HCT116 (cell line): ENCODE measurements at regions not wholly inside any gene's neighbourhood (a gene's known extent, or its start where the extent isn't known, plus 50 kb on each side); places are given as distances from the start of the nearest gene placed in this dataset.

ENCODE experiments used
- ATAC-seq: fragments of 200-7000 bp; cut with Tn5 transposase; 2 replicates; pipeline ENCODE4 v1.9.1; 2020; ENCODE audit warnings: mild to moderate bottlenecking, moderate library complexity
- BruUV-seq: library from RNA; stranded (reverse); fragments of 400-500 nt; replicated peaks from 2 replicates; lab custom pipeline; 2021; lab: Mats Ljungman, UMichigan
- CTCF ChIA-PET: fragments of 300-600 bp; sonication (Branson Sonifier 250); formaldehyde crosslinking; loops from one replicate; lab custom pipeline; 2021; ENCODE audit warnings: antibody characterized with exemption; lab: Charles Lee
- POLR2A ChIA-PET: fragments of 300-600, 350-600 bp; sonication (Branson Sonifier 250); formaldehyde crosslinking; loops from one replicate; lab custom pipeline; 2021; ENCODE audit warnings: antibody characterized with exemption; lab: Charles Lee
- RAD21 ChIA-PET, 2 experiments: fragments of 300-600 bp; sonication (Branson Sonifier 250); formaldehyde crosslinking; loops; one replicate each; lab custom pipeline; 2023; ENCODE audit warnings: low total read pairs in 2 of 2; ENCODE audit not compliant: uncharacterized antibody in 2 of 2, unreplicated experiment in 2 of 2, low non-redundant PET in 1 of 2; lab: Charles Lee
- DNase-seq: peaks from one replicate; pipeline ENCODE4 v3.0.0-alpha.2; 2010; ENCODE audit warnings: low read depth, low spot score
- H2AFZ ChIP-seq: fragments of 200-600 bp; shearing (Covaris generic), sonication (generic); 2 replicates; pipeline ENCODE4 v1.6.1; 2017; ENCODE audit warnings: low read depth, mixed run types, mixed read lengths, antibody characterized with exemption, low read length; ENCODE audit not compliant: poor library complexity, severe bottlenecking
- H3K27ac ChIP-seq: 2 replicates; pipeline ENCODE4 v1.5.1; 2012; ENCODE audit warnings: low read depth, low read length
- H3K27me3 ChIP-seq: fragments of 200-600 bp; sonication (generic); 2 replicates; pipeline ENCODE4 v1.6.1; 2016; ENCODE audit warnings: mixed run types, low read length, mixed read lengths; ENCODE audit not compliant: insufficient read depth
- H3K36me3 ChIP-seq, 2 experiments: fragments of 200-500 bp in 1 of 2; fragments of 200-600 bp in 1 of 2; sonication (Bioruptor generic) in 1 of 2; sonication (generic) in 1 of 2; 2 replicates each; pipeline versions ENCODE4 v1.5.1 to v1.6.1; 2014 to 2016; ENCODE audit warnings: low read length in 2 of 2, inconsistent platforms in 1 of 2, mixed read lengths in 1 of 2, mixed run types in 1 of 2; ENCODE audit not compliant: insufficient read depth in 2 of 2, control insufficient read depth in 1 of 2
- H3K4me1 ChIP-seq, 2 experiments: fragments of 200-600 bp in 1 of 2; sonication (generic) in 1 of 2; 2 replicates each; pipeline versions ENCODE4 v1.5.1 to v1.6.1; 2012 to 2017; ENCODE audit warnings: low read length in 2 of 2, inconsistent platforms in 1 of 2, mild to moderate bottlenecking in 1 of 2, mixed read lengths in 1 of 2, mixed run types in 1 of 2, moderate library complexity in 1 of 2; ENCODE audit not compliant: insufficient read depth in 2 of 2, control insufficient read depth in 1 of 2
- H3K4me2 ChIP-seq: fragments of 200-600 bp; sonication (generic); 2 replicates; pipeline ENCODE4 v1.6.1; 2017; ENCODE audit warnings: mixed run types, low read length, mixed read lengths
- H3K4me3 ChIP-seq, 2 experiments: fragments of 200-600 bp in 1 of 2; sonication (generic) in 1 of 2; replicated peaks in 1 of 2; 2 replicates each; pipeline ENCODE4 v1.5.1; 2011 to 2016; ENCODE audit warnings: low read length in 2 of 2, control low read depth in 1 of 2, low read depth in 1 of 2, mild to moderate bottlenecking in 1 of 2, mixed read lengths in 1 of 2, mixed run types in 1 of 2
- H3K79me2 ChIP-seq: fragments of 200-600 bp; sonication (generic); 2 replicates; pipeline ENCODE4 v1.6.1; 2017; ENCODE audit warnings: mild to moderate bottlenecking, mixed run types, low read length, moderate library complexity, mixed read lengths; ENCODE audit not compliant: insufficient read depth
- H3K9ac ChIP-seq: fragments of 200-600 bp; sonication (generic); 2 replicates; pipeline ENCODE4 v1.6.1; 2016; ENCODE audit warnings: low read length, mixed read lengths
- H3K9me2 ChIP-seq: fragments of 200-600 bp; sonication (generic), shearing (Covaris generic); 2 replicates; pipeline ENCODE4 v1.6.1; 2017; ENCODE audit warnings: mixed run types, mild to moderate bottlenecking, moderate library complexity; ENCODE audit not compliant: insufficient read depth
- H3K9me3 ChIP-seq, 2 experiments: fragments of 200-500 bp in 1 of 2; fragments of 200-600 bp in 1 of 2; sonication (Bioruptor generic) in 1 of 2; sonication (generic) in 1 of 2; 2 replicates each; pipeline ENCODE4 v1.6.1; 2014 to 2017; ENCODE audit warnings: low read length in 2 of 2, mixed read lengths in 2 of 2, inconsistent platforms in 1 of 2, low read depth in 1 of 2, mild to moderate bottlenecking in 1 of 2, mixed run types in 1 of 2, moderate library complexity in 1 of 2; ENCODE audit not compliant: control insufficient read depth in 1 of 2, insufficient read depth in 1 of 2
- H4K20me1 ChIP-seq: fragments of 200-600 bp; sonication (generic), shearing (Covaris generic); 2 replicates; pipeline ENCODE4 v1.6.1; 2017; ENCODE audit warnings: mixed run types, mild to moderate bottlenecking, moderate library complexity; ENCODE audit not compliant: insufficient read depth
- ATF3 ChIP-seq: IDR thresholded peaks from 2 replicates; pipeline ENCODE4 v1.6.1; 2012
- CBX3 ChIP-seq: IDR thresholded peaks from 2 replicates; pipeline ENCODE4 v1.6.1; 2012; ENCODE audit warnings: low read depth
- EGR1 ChIP-seq: IDR thresholded peaks from 2 replicates; pipeline ENCODE4 v1.6.1; 2012; ENCODE audit warnings: low read depth
- ELF1 ChIP-seq: IDR thresholded peaks from 2 replicates; pipeline ENCODE4 v1.6.1; 2012; ENCODE audit warnings: low read depth, borderline replicate concordance
- EZH2 ChIP-seq: fragments of 200-600 bp; sonication (generic); IDR thresholded peaks from 2 replicates; pipeline ENCODE4 v1.6.1; 2017; ENCODE audit warnings: antibody characterized with exemption, mixed run types
- EZH2phosphoT487 ChIP-seq: fragments of 200-600 bp; IDR thresholded peaks from 2 replicates; pipeline ENCODE4 v1.6.1; 2018; ENCODE audit warnings: antibody characterized with exemption, borderline replicate concordance
- JUND ChIP-seq: IDR thresholded peaks from 2 replicates; pipeline ENCODE4 v1.6.1; 2012
- POLR2A ChIP-seq: IDR thresholded peaks from 2 replicates; pipeline ENCODE4 v1.7.0; 2011; ENCODE audit warnings: borderline replicate concordance; ENCODE audit not compliant: insufficient read depth, insufficient read length; ENCODE audit errors: extremely low read depth
- RAD21 ChIP-seq: IDR thresholded peaks from 2 replicates; pipeline ENCODE4 v1.6.1; 2012; ENCODE audit warnings: low read depth, mild to moderate bottlenecking
- SIN3A ChIP-seq: IDR thresholded peaks from 2 replicates; pipeline ENCODE4 v1.6.1; 2012; ENCODE audit warnings: low read depth
- SP1 ChIP-seq: IDR thresholded peaks from 2 replicates; pipeline ENCODE4 v1.6.1; 2012; ENCODE audit warnings: low read depth
- TCF7L2 ChIP-seq: IDR thresholded peaks from 2 replicates; pipeline ENCODE4 v1.7.0; 2011; ENCODE audit warnings: borderline replicate concordance, inconsistent platforms; ENCODE audit not compliant: insufficient read depth, insufficient read length; ENCODE audit errors: extremely low read depth
- YY1 ChIP-seq: IDR thresholded peaks from 2 replicates; pipeline ENCODE4 v1.6.1; 2011; ENCODE audit warnings: low read length, low read depth, moderate library complexity, mild to moderate bottlenecking; ENCODE audit not compliant: insufficient replicate concordance; ENCODE audit errors: extremely low read depth
- intact Hi-C: fragments of 100-400 bp; cut with micrococcal nuclease; formaldehyde crosslinking; loops from 2 replicates; pipeline ENCODE4 v1.10.0; 2022
- TF ChIP-seq, protein P1 (sequence below), 3 experiments: fragments of 200-600 bp in 1 of 3; sonication (generic) in 1 of 3; IDR thresholded peaks in 2 of 3; conservative IDR thresholded peaks in 1 of 3; 2 replicates each; pipeline ENCODE4 v1.5.1; 2012 to 2017; ENCODE audit warnings: low read depth in 2 of 3, low read length in 2 of 3, antibody characterized with exemption in 1 of 3, borderline replicate concordance in 1 of 3, control low read depth in 1 of 3, mild to moderate bottlenecking in 1 of 3, mixed read lengths in 1 of 3, mixed run types in 1 of 3, moderate library complexity in 1 of 3; ENCODE audit not compliant: insufficient read depth in 1 of 3
- TF ChIP-seq, protein P2 (sequence below): IDR thresholded peaks from 2 replicates; pipeline ENCODE4 v1.6.1; 2012

GRCh38 chr14:44873536-44873935, 88.2 kb downstream of the KLHL28 start:
- Histone ChIP-seq H3K36me3 (no peaks in the 10 kb centered on the region), H3K9me2 (no peaks in the 10 kb centered on the region), H3K4me1 (no peaks in the 10 kb centered on the region), H3K4me2 (no peak overlapping the region), H3K79me2 (no peaks in the 10 kb centered on the region)
- no peak for DNase-seq
- no TSS peak for BruUV-seq
- ATAC-seq: no peak
- TF ChIP-seq ATF3 (no peak), POLR2A (no peak), EZH2phosphoT487 (no peak), SIN3A (no peak), JUND (no peak), EGR1 (no peak), ELF1 (no peak), TCF7L2 (no peak), SP1 (no peak), EZH2 (no peak), RAD21 (no peak), YY1 (no peak), CBX3 (no peak)
- TF ChIP-seq, protein P1, sequence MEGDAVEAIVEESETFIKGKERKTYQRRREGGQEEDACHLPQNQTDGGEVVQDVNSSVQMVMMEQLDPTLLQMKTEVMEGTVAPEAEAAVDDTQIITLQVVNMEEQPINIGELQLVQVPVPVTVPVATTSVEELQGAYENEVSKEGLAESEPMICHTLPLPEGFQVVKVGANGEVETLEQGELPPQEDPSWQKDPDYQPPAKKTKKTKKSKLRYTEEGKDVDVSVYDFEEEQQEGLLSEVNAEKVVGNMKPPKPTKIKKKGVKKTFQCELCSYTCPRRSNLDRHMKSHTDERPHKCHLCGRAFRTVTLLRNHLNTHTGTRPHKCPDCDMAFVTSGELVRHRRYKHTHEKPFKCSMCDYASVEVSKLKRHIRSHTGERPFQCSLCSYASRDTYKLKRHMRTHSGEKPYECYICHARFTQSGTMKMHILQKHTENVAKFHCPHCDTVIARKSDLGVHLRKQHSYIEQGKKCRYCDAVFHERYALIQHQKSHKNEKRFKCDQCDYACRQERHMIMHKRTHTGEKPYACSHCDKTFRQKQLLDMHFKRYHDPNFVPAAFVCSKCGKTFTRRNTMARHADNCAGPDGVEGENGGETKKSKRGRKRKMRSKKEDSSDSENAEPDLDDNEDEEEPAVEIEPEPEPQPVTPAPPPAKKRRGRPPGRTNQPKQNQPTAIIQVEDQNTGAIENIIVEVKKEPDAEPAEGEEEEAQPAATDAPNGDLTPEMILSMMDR (IDR thresholded peaks at IDR 0.05 in 2 of 3, conservative IDR thresholded peaks at IDR 0.05 in 1 of 3; ENCODE audit: borderline replicate concordance in 1 of 3, insufficient read depth in 1 of 3, low read depth in 2 of 3, low read length in 2 of 3): no peak
- TF ChIP-seq, protein P2, sequence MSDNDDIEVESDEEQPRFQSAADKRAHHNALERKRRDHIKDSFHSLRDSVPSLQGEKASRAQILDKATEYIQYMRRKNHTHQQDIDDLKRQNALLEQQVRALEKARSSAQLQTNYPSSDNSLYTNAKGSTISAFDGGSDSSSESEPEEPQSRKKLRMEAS: no peak
- TF ChIP-seq, all 23 proteins: peak for 0
- no peaks in the 10 kb centered on the region for H3K9me3 ChIP-seq
- H3K4me3 ChIP-seq: no peak overlapping the region
- H3K27me3 ChIP-seq: no peaks in the 10 kb centered on the region
- no peak overlapping the region for H3K9ac ChIP-seq
- H3K27ac ChIP-seq: no peak overlapping the region
- intact Hi-C loops: no loop called here
- CTCF ChIA-PET: no interaction called here
- POLR2A ChIA-PET: no interaction called here
- no peaks in the 10 kb centered on the region for H4K20me1 ChIP-seq
- H2AFZ ChIP-seq: no peak overlapping the region
- RAD21 ChIA-PET: no interaction called here
